ENCODE measurements at regions not wholly inside any gene's neighbourhood (a gene's known extent, or its start where the extent isn't known, plus 50 kb on each side); places are given as distances from the start of the nearest gene placed in this dataset.

DNA sequence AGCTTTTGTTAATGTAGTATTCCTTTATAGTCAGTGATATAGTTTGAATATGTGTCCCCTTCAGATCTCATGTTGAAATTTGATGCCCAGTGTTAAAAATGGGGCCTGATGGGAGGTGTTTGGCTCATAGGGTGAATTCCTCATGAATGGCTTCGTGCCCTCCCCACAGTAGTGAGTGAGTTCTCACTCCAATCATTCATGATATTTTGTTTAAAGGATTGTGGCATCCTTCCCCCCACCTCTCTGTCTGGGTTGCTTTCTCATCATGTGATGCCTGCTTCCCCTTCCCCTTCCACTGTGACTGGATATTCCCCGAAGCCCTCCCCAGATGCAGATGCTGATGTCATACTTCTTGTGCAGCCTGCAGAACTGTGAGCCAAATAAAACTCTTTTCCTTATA is 649.8 kb upstream of the NR2F2 start:
- 41 to 42% methylated on average over 2 of the region's 2 CpGs for WGBS, 2 donors
- no peak overlapping the region for H3K4me3 ChIP-seq (ENCODE audit: low read length in 2 of 2)

DNA sequence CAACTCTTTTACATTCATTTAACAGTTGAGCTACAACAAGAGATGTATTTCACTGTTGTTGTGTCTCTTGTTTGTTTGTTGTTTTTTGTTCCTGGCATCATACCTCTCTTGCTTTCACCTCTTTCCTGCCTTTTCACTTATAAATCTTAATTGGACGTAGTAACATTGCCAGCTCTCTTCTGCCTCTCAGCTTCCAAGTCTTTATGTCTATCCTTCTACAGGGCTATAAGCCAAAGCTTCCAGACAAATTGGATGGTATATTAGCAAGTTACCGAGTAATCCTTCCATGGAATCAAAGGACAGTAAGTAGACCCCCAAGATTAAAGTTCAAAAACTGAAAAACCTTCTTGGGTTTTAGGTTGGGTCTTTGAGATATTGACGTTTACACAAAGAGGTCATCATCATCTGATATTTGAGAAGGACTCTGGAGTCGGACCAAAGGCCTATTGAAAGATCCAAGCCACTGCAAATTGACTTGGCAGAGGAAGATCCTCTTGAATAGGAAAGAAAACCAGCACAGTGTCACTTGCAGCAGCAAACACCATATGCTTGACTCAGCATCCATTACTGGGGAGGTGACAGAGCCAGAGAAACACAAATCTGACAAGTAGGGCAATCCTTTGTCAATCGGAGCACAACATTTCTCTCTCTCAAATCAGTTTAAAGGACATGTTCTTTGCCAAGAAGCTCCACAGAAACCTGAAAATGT is 648.5 kb upstream of the NR2F2 start:
- H3K27ac ChIP-seq (ENCODE audit: low read depth in 1 of 2, low read length in 2 of 2) = no peak overlapping the region
- no peaks in the 10 kb centered on the region for H3K36me3 ChIP-seq (ENCODE audit: control insufficient read depth in 1 of 2, insufficient read depth in 2 of 2, low read length in 1 of 2)
- no peak for ATAC-seq (ENCODE audit: low FRiP score)
- intact Hi-C loops (cut with DNase I) = no loop called here
- WGBS, 2 donors = 74 to 85% methylated on average over 5 of the region's 5 CpGs
- H3K4me3 ChIP-seq (ENCODE audit: low read length in 2 of 2) = no peak overlapping the region
- no peak for DNase-seq
- no peaks in the 10 kb centered on the region for H3K27me3 ChIP-seq (ENCODE audit: control insufficient read depth in 1 of 2, insufficient read depth in 2 of 2, low read length in 1 of 2)
- H3K4me1 ChIP-seq (ENCODE audit: control insufficient read depth in 1 of 2, insufficient read depth in 2 of 2, low read length in 2 of 2) = no peaks in the 10 kb centered on the region
- H3K9me3 ChIP-seq (ENCODE audit: control insufficient read depth, low read length) = no peaks in the 10 kb centered on the region

More for the DNA sequence above, 649.8 kb upstream of the NR2F2 start:
- H3K27ac ChIP-seq (ENCODE audit: low read depth in 1 of 2, low read length in 2 of 2) = no peak overlapping the region
- intact Hi-C loops (cut with DNase I) = no loop called here
- ATAC-seq (ENCODE audit: low FRiP score) (no peak), DNase-seq (no peak)
- no peaks in the 10 kb centered on the region for H3K36me3 ChIP-seq (ENCODE audit: control insufficient read depth in 1 of 2, insufficient read depth in 2 of 2, low read length in 1 of 2)
- H3K4me1 ChIP-seq (ENCODE audit: control insufficient read depth in 1 of 2, insufficient read depth in 2 of 2, low read length in 2 of 2) = no peaks in the 10 kb centered on the region
- no peaks in the 10 kb centered on the region for H3K9me3 ChIP-seq (ENCODE audit: control insufficient read depth, low read length)
- no peaks in the 10 kb centered on the region for H3K27me3 ChIP-seq (ENCODE audit: control insufficient read depth in 1 of 2, insufficient read depth in 2 of 2, low read length in 1 of 2)

DNA sequence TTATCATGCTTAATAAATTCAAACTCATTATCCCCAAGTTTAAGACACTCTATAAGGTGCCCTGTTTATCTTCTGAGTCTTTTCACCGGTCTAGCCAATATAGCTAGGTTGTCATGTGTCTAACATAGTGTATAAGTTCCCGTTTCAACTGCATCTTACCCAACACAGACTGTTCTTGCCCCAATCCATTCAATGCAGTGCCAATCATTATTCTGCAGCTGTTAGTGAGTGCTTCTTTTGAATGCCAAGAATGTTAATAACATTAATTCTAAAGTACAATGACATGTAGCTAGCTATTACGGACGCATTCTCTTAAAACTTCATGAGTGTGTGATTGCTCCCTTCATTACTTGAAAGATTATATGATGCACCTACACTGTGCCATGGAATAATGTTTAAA is 646.4 kb upstream of the NR2F2 start:
- Histone ChIP-seq H3K4me3 (ENCODE audit: low read length in 2 of 2) (no peak overlapping the region), H3K4me1 (ENCODE audit: control insufficient read depth in 1 of 2, insufficient read depth in 2 of 2, low read length in 2 of 2) (no peaks in the 10 kb centered on the region), H3K27me3 (ENCODE audit: control insufficient read depth in 1 of 2, insufficient read depth in 2 of 2, low read length in 1 of 2) (no peaks in the 10 kb centered on the region), H3K36me3 (ENCODE audit: control insufficient read depth in 1 of 2, insufficient read depth in 2 of 2, low read length in 1 of 2) (no peaks in the 10 kb centered on the region), H3K9me3 (ENCODE audit: control insufficient read depth, low read length) (no peaks in the 10 kb centered on the region), H3K27ac (ENCODE audit: low read depth in 1 of 2, low read length in 2 of 2) (no peak overlapping the region)
- intact Hi-C loops (cut with DNase I) = no loop called here
- DNase-seq (no peak), ATAC-seq (ENCODE audit: low FRiP score) (no peak)
- WGBS, 2 donors = 86 to 87% methylated on average over 4 of the region's 4 CpGs

DNA sequence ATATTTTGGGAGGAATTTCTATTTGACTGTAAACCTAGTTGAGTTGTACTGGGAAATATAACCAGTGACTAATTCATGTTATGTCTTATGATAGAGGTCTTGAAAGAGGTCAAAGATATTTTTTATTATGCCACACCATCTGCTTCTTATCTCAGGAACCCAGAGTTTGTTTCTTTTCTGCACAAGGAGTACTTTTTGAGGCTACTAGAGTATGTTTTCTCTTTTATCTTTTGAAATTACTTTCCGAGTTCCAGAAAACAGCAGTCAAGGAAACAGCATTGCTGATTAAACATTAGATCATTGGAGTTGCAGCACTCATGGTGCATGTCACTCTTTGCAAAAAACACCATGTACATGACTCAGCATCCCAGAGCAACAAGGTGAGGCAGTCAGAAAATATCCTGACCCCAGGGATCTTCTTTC is 645.8 kb upstream of the NR2F2 start:
- WGBS, 2 donors = 19 to 33% methylated on average over 1 of the region's 1 CpG
- H3K9me3 ChIP-seq (ENCODE audit: control insufficient read depth, low read length) = no peaks in the 10 kb centered on the region
- no peaks in the 10 kb centered on the region for H3K4me1 ChIP-seq (ENCODE audit: control insufficient read depth in 1 of 2, insufficient read depth in 2 of 2, low read length in 2 of 2)
- H3K4me3 ChIP-seq (ENCODE audit: low read length in 2 of 2) = no peak overlapping the region
- DNase-seq (no peak), ATAC-seq (ENCODE audit: low FRiP score) (no peak)
- no peaks in the 10 kb centered on the region for H3K27me3 ChIP-seq (ENCODE audit: control insufficient read depth in 1 of 2, insufficient read depth in 2 of 2, low read length in 1 of 2)
- intact Hi-C loops (cut with DNase I) = no loop called here
- no peak overlapping the region for H3K27ac ChIP-seq (ENCODE audit: low read depth in 1 of 2, low read length in 2 of 2)
- H3K36me3 ChIP-seq (ENCODE audit: control insufficient read depth in 1 of 2, insufficient read depth in 2 of 2, low read length in 1 of 2) = no peaks in the 10 kb centered on the region

DNA sequence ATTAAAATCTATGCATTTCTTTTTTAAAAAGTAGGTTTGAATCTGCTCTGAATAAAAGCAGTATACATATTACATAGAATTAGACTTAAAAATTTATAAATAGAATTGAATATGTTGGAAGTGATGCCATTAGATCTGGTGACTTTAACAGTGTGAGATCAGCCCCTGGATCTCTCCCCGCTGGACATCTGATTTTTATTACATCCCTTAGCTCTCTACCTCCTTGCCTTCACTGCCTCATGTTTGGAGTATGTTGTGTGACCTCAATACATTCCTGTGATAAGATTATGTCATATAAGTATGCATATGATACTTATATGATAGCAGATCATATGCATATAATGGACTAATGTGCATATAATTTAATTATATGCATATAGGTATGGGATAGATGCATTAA is 643.4 kb upstream of the NR2F2 start:
- Histone ChIP-seq H3K9me3 (ENCODE audit: control insufficient read depth, low read length) (no peaks in the 10 kb centered on the region), H3K4me3 (ENCODE audit: low read length in 2 of 2) (no peak overlapping the region), H3K27ac (ENCODE audit: low read depth in 1 of 2, low read length in 2 of 2) (no peak overlapping the region), H3K4me1 (ENCODE audit: control insufficient read depth in 1 of 2, insufficient read depth in 2 of 2, low read length in 2 of 2) (no peaks in the 10 kb centered on the region), H3K27me3 (ENCODE audit: control insufficient read depth in 1 of 2, insufficient read depth in 2 of 2, low read length in 1 of 2) (no peaks in the 10 kb centered on the region), H3K36me3 (ENCODE audit: control insufficient read depth in 1 of 2, insufficient read depth in 2 of 2, low read length in 1 of 2) (no peaks in the 10 kb centered on the region)
- intact Hi-C loops (cut with DNase I) = no loop called here
- no peak for DNase-seq
- WGBS, 2 donors = 87 to 98% methylated on average over 1 of the region's 1 CpG
- no peak for ATAC-seq (ENCODE audit: low FRiP score)

DNA sequence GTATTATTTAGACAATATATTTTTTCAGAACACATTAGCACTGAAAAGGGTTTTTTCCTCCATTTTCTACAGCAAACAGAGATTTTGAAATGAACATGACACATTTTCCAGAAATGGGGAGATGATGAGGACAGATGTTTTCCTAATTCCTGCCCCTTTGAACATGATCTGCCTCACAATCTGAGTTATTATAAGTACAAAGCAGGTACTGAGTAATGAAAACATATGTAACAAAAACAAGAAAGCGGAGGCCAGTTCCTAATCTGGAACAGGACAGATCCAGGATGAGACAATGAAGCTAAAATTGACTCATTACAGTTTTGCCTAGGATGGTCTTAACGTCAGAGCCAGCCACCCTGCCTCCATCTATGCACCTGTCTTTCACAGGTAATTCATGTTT is 642.8 kb upstream of the NR2F2 start:
- no peak for ATAC-seq (ENCODE audit: low FRiP score)
- no peaks in the 10 kb centered on the region for H3K4me1 ChIP-seq (ENCODE audit: control insufficient read depth in 1 of 2, insufficient read depth in 2 of 2, low read length in 2 of 2)
- H3K27me3 ChIP-seq (ENCODE audit: control insufficient read depth in 1 of 2, insufficient read depth in 2 of 2, low read length in 1 of 2) = no peaks in the 10 kb centered on the region
- DNase-seq = no peak
- 81 to 86% methylated on average over 2 of the region's 2 CpGs for WGBS, 2 donors
- H3K4me3 ChIP-seq (ENCODE audit: low read length in 2 of 2) = no peak overlapping the region
- H3K27ac ChIP-seq (ENCODE audit: low read depth in 1 of 2, low read length in 2 of 2) = no peak overlapping the region
- H3K36me3 ChIP-seq (ENCODE audit: control insufficient read depth in 1 of 2, insufficient read depth in 2 of 2, low read length in 1 of 2) = no peaks in the 10 kb centered on the region
- intact Hi-C loops (cut with DNase I) = no loop called here
- H3K9me3 ChIP-seq (ENCODE audit: control insufficient read depth, low read length) = no peaks in the 10 kb centered on the region

DNA sequence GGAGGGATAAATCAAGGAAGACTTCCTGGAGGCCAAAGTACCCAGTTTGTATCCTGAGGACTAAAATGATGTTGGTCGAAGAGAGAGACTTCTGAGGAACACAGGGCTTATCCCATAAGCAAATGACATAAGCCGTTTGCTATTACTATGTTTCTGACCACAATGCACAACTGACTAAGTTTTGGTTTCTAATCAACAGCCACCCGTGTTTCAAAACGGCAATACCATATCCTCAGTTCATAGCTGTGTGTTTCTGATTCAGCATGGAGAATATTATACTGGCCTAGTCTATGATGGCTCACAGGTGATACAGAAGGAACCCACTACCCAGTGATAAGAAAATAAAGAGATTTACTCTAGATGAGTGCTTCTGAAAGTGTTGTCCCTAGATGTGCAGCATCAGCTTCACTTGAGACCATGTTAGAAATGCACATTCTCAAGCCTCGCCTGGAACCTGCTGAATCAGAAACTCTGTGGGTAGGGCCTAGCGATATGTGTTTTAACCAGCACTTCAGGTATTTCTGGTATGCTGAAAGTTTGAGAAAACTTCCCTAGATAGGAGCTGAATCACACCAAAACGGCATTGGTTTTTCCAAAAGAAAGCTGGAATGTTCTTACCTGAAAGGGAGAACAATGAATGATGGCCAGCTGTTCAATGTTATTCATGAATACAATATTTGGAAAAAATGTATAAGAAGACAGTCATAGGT is 639.7 kb upstream of the NR2F2 start:
- Histone ChIP-seq H3K4me3 (ENCODE audit: low read length in 2 of 2) (no peak overlapping the region), H3K36me3 (ENCODE audit: control insufficient read depth in 1 of 2, insufficient read depth in 2 of 2, low read length in 1 of 2) (no peaks in the 10 kb centered on the region), H3K9me3 (ENCODE audit: control insufficient read depth, low read length) (no peaks in the 10 kb centered on the region), H3K27me3 (ENCODE audit: control insufficient read depth in 1 of 2, insufficient read depth in 2 of 2, low read length in 1 of 2) (no peaks in the 10 kb centered on the region), H3K4me1 (ENCODE audit: control insufficient read depth in 1 of 2, insufficient read depth in 2 of 2, low read length in 2 of 2) (no peaks in the 10 kb centered on the region), H3K27ac (ENCODE audit: low read depth in 1 of 2, low read length in 2 of 2) (no peak overlapping the region)
- 83 to 91% methylated on average over 7 of the region's 7 CpGs for WGBS, 2 donors
- DNase-seq = no peak
- no peak for ATAC-seq (ENCODE audit: low FRiP score)
- intact Hi-C loops (cut with DNase I) = no loop called here

DNA sequence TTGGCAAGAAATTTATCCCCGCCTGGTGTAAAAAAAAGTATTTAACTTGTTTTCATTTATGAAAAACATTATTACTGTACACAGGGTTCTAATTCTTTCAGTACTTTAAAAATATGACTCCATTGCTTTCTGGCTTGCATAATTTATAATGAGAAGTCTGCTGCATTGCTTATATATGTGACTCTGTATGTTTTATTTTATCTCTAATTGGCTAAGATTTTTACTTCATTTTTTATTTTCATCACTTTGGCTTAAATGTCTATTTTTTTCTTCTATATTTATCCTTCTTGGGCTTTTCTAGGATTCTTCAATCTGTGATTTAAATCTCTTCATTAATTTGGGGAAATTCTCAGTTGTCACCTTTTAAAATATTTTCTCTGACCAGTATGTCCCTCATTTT is 636.6 kb upstream of the NR2F2 start:
- H3K4me3 ChIP-seq (ENCODE audit: low read length in 2 of 2) = no peak overlapping the region
- no peaks in the 10 kb centered on the region for H3K4me1 ChIP-seq (ENCODE audit: control insufficient read depth in 1 of 2, insufficient read depth in 2 of 2, low read length in 2 of 2)
- no peak overlapping the region for H3K27ac ChIP-seq (ENCODE audit: low read depth in 1 of 2, low read length in 2 of 2)
- ATAC-seq (ENCODE audit: low FRiP score) = no peak
- no peak for DNase-seq
- no peaks in the 10 kb centered on the region for H3K27me3 ChIP-seq (ENCODE audit: control insufficient read depth in 1 of 2, insufficient read depth in 2 of 2, low read length in 1 of 2)
- H3K9me3 ChIP-seq (ENCODE audit: control insufficient read depth, low read length) = no peaks in the 10 kb centered on the region
- 93 to 94% methylated on average over 1 of the region's 1 CpG for WGBS, 2 donors
- intact Hi-C loops (cut with DNase I) = no loop called here
- H3K36me3 ChIP-seq (ENCODE audit: control insufficient read depth in 1 of 2, insufficient read depth in 2 of 2, low read length in 1 of 2) = no peaks in the 10 kb centered on the region

DNA sequence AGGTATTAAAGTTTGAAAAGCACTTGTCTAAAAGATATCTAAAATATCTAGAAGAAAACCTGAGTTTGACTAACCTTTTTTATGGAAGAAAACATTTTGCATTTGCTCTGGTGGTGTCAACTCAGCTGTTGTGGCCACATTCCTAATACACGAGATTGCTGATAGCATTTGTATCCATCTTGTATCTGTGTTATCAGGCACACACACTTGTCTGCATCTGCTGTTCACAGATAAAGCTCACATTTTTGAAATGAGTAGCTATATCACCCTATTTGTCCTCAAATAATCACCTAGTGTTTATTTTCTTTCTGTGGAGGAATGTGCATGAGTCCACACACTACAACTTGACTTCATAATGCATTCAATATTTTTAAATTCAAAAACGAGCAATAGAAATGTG is 632.3 kb upstream of the NR2F2 start:
- no peak for ATAC-seq (ENCODE audit: low FRiP score)
- peaks cover 2% of the 10 kb centered on the region for H3K9me3 ChIP-seq (ENCODE audit: control insufficient read depth, low read length)
- H3K27ac ChIP-seq (ENCODE audit: low read depth in 1 of 2, low read length in 2 of 2) = no peak overlapping the region
- no peak for DNase-seq
- H3K4me1 ChIP-seq (ENCODE audit: control insufficient read depth in 1 of 2, insufficient read depth in 2 of 2, low read length in 2 of 2) = no peaks in the 10 kb centered on the region
- intact Hi-C loops (cut with DNase I) = no loop called here
- H3K27me3 ChIP-seq (ENCODE audit: control insufficient read depth in 1 of 2, insufficient read depth in 2 of 2, low read length in 1 of 2) = no peaks in the 10 kb centered on the region
- H3K4me3 ChIP-seq (ENCODE audit: low read length in 2 of 2) = no peak overlapping the region
- WGBS, 2 donors = 38 to 46% methylated on average over 2 of the region's 2 CpGs
- no peaks in the 10 kb centered on the region for H3K36me3 ChIP-seq (ENCODE audit: control insufficient read depth in 1 of 2, insufficient read depth in 2 of 2, low read length in 1 of 2)

Measured in aorta (tissue), 5 donors.